ENCODE measurements at regions not wholly inside any gene's neighbourhood (a gene's known extent, or its start where the extent isn't known, plus 50 kb on each side); places are given as distances from the start of the nearest gene placed in this dataset.
"Not testable (repeated sequence)": the region's sequence is repeated elsewhere in the genome, so short reads cannot be mapped to it uniquely, and the experiment has no call there.

DNA sequence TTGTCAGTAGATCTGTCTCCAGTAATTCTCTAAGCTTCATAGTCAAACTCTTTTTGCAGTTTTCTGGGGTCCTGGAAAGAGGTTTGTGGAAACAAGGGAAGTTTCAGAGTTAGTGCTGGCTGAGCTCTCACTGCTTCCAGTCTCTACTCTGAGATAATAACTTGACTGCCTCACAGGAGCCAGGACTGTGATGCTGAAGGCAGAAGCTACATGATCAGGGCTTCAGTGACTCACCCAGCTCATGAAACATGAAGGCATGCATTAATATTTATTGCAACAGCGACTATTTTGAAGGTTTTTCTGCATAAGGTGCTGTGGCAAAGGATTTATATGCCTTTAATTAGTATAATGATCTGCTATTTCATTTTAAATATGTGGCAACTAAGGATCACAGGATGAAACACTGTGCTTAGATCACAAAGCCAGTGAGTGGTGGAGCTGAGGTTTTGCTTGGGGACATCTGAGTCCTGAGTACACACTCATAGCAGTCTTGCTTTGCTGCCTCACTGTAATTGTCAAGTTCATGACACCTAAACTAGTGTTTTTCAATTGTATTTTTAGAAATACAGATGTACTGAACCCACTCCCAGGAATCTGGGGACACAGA is 448.4 kb upstream of the GCFC2 start:
- DNase-seq, result no peak

- no peak for DNase-seq
Measured at GRCh38 chr2:76157531-76157930, 446.8 kb upstream of the GCFC2 start.

DNA sequence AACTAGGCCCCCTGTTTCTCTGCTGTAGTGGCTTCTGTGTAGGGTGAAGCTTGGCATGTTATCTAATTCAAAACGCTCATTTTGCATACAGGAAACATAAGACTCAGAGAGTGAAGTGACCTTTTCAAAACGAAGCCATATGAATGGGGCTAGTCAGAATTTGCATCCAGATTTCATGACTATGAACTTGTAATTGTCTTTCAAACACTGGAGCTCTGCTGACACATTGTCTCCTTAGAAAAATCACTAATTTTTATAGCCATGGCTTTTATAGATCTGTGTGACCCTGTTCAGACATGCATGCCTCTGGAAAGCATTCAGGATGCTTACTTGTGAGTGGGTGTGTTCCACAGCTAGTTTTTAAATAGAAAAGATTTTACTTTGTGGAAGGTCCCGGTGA is 444.3 kb upstream of the GCFC2 start:
- no peak for DNase-seq

- no peak for DNase-seq
Measured at GRCh38 chr2:76149846-76150245, 439.1 kb upstream of the GCFC2 start.

DNA sequence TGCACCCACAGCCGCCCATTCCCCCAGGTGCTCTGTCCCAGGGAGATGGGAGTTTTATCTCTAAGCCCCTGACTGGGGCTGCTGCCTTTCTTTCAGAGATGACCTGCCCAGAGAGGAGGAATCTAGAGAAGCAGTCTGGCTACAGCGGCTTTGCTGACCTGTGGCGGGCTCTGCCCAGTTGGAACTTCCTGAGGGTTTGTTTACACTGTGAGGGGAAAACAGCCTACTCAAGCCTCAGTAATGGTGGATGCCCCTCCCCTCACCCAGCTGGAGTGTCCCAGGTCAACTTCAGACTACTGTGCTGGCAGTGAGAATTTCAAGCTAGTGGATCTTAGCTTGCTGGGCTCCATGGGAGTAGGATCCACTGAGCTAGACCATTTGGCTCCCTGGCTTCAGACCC is 428.6 kb upstream of the GCFC2 start:
- not testable (repeated sequence) for DNase-seq

DNA sequence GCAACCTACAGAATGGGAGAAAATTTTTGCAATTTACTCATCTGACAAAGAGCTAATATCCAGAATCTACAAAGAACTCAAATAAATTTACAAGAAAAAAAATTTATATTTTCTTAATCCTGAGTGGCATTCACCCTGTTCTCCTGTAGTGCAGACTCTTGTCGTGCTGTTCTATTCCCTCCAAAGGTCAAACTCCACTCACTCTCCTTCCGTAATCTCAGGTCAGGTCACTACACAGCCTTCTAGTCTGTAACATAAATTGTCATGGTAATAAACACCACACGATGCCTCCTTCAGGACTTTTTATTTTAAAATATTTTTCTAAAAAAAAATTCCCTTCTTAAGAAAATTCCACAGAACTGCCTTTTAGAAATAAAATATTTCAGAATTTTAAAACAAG is 417.9 kb upstream of the GCFC2 start:
- no peak for DNase-seq

- DNase-seq, result no peak
Measured at GRCh38 chr2:76120176-76120575, 409.5 kb upstream of the GCFC2 start.

DNA sequence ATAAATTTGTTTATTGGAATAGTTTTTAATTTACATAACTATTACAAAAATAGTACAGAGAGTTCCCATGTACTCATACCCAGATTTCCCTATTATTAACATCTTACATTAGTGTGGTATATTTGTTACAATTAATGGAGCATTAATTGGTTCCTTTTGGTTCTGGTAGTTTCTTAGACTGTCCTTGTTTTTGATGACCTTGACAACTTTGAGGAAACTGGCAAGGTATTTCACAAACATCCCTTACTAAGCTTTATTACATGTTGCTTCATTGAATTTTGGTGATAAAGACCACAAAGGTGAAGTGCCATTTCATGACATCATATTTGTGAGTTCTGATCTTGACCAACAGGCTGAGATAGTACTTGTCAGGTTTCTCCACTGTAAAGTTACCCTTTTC is 379.0 kb upstream of the GCFC2 start:
- DNase-seq, result no peak

- DNase-seq, result no peak
Measured at GRCh38 chr2:76083248-76083647, 372.5 kb upstream of the GCFC2 start.

DNA sequence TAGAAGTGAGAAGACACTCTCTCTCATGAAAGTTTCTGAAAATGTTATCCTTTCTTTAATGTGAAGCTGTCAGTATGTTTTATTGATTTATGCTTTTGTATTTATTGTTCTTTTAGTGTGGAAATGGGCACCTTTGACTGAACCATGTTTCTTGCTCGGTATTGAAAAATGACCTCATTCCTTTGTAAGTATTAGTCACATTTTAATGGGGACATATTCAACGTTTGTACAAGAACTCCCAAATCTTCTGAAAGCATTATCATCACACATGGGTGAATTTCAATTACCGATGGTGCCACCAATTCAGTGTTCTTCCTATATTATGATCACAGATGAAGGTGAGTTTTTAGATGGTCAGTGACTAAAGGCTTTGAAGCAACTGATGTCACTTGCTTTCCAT is 371.8 kb upstream of the GCFC2 start:
- DNase-seq, result no peak

GRCh38 chr2:76080154-76080553 is 369.4 kb upstream of the GCFC2 start:
- DNase-seq, result no peak

DNA sequence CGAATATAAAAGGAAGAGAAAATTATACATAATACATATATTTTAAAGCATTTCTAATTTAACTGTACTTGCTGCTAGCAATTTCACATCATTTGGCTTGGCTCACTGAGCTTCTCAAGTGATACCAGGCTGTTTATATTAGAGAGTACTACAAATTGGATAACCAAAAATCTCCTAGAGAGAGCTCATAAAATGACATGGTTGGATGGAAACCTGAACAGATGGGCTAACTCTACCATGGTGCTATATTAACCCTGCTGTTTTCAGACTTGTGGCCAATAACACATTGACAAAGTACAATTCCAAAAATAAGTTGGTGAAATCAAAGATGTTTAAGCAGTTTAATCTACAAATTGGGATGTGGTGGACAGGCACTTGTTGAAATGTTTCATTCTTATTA is 364.4 kb upstream of the GCFC2 start:
- peak; percentile 1 for DNase-seq

GRCh38 chr2:76073992-76074604 is 363.4 kb upstream of the GCFC2 start:
- DNase-seq, result no peak

DNA sequence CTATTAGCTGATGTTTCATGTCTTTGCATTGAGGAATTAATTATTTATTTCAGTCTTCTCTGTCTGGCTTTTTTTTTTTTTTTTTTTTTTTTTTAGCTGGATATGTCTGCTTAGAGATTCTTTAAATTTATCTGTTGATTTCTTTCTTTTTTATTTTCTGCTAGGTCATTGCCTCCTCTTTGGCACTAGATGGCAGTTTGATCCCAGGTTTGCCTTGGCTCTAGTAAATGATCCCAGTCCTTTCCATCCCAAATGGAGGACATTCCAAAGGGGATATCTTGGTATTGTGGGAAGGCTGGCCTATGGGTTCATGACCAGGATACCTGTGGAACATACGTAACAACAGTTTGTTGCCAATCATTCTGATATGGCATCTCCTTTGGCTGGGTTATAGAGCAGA is 339.5 kb upstream of the GCFC2 start:
- DNase-seq, result no peak

- DNase-seq, result no peak
Measured at GRCh38 chr2:76044701-76045100, 334.0 kb upstream of the GCFC2 start.

GRCh38 chr2:76039505-76039904 is 328.8 kb upstream of the GCFC2 start:
- DNase-seq, result no peak

- no peak for DNase-seq
Measured at GRCh38 chr2:76027761-76028160, 317.0 kb upstream of the GCFC2 start.

- no peak for DNase-seq
Measured at GRCh38 chr2:76019128-76019527, 308.4 kb upstream of the GCFC2 start.

GRCh38 chr2:76009484-76009883 is 298.8 kb upstream of the GCFC2 start:
- no peak for DNase-seq

- no peak for DNase-seq
Measured at GRCh38 chr2:76008001-76008702, 297.4 kb upstream of the GCFC2 start.

DNA sequence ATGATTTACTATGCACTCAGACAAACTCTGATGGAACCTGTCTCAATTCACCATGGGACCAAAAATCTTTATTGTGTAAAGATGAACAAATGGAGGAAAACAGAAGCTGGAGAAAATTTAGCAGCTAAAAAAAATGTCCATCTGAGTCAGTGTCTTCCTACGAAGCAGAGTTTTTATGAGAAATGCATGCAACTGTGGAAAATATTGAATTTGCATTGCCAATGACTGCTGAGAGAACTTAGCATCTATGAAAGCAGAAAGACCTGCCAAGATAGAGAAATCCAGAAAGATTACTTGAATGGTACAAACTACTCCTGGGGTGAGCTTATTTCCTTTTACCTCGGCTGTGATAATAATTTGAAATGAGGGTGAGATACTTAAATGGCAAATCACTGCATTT is 289.7 kb upstream of the GCFC2 start:
- no peak for DNase-seq

DNA sequence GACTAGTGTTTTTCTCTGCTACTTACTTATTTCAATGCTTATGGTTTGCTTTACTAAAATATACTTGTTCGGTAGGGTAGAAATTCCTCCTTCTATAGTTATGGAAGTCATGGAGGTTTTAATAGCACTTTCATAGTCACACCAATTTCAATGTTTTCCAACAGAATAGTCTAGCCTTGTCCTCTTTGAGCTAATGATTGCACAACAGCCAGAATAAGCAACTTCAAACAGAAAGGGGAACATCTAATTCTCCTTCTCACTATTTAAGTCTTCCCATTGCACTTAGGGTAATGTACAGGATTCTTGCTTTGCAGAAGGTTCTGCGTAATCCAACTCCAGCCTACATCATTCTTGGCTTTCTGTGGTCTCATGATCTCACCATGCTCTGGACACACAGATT is 287.7 kb upstream of the GCFC2 start:
- DNase-seq, result no peak

- no peak for DNase-seq
Measured at GRCh38 chr2:75994759-75995158, 284.0 kb upstream of the GCFC2 start.

- DNase-seq, result not testable (repeated sequence)
Measured at GRCh38 chr2:75988622-75989021, 277.9 kb upstream of the GCFC2 start.

- no peak for DNase-seq
Measured at GRCh38 chr2:75986617-75987016, 275.9 kb upstream of the GCFC2 start.

All from NCI-H2081 treated with DMSO at 0.1 percent for 48 hours (cell line).